ENCODE measurements at regions not wholly inside any gene's neighbourhood (a gene's known extent, or its start where the extent isn't known, plus 50 kb on each side); places are given as distances from the start of the nearest gene placed in this dataset.

- Histone ChIP-seq H3K4me2 (ENCODE audit: insufficient read depth, low read length) (no peak overlapping the region), H3K79me2 (ENCODE audit: insufficient read depth, low read length) (no peaks in the 10 kb centered on the region), H3K36me3 (ENCODE audit: insufficient read depth, low read length) (no peaks in the 10 kb centered on the region), H3K4me1 (ENCODE audit: insufficient read depth, low read length) (no peaks in the 10 kb centered on the region), H3K4me3 (ENCODE audit: low read depth in 1 of 2, low read length in 2 of 2) (no peak overlapping the region), H2AFZ (ENCODE audit: low read depth, low read length) (no peak overlapping the region), H4K20me1 (ENCODE audit: insufficient read depth, low read length) (no peaks in the 10 kb centered on the region), H3K27me3 (ENCODE audit: insufficient read depth, low read length, poor library complexity) (no peaks in the 10 kb centered on the region), H3K9ac (ENCODE audit: low read depth, low read length) (no peak overlapping the region), H3K27ac (ENCODE audit: low read length) (no peak overlapping the region), H3K9me3 (ENCODE audit: insufficient read depth, low read length, severe bottlenecking) (no peaks in the 10 kb centered on the region)
- TF ChIP-seq EZH2 (IDR thresholded peaks at IDR 0.05; ENCODE audit: borderline replicate concordance, low read depth, low read length, severe bottlenecking) (no peak), CTCF (IDR thresholded peaks at IDR 0.05; ENCODE audit: borderline replicate concordance, extremely low read depth, low read length, poor library complexity, severe bottlenecking) (no peak)
- DNase-seq (no peak), ATAC-seq (ENCODE audit: insufficient read depth, low read depth) (no peak)
Observed at GRCh38 chr1:163504331-163504978, 182.7 kb downstream of the NUF2 start.

GRCh38 chr1:163509114-163509513 lies 187.4 kb downstream of the NUF2 start:
- DNase-seq (no peak), ATAC-seq (ENCODE audit: insufficient read depth, low read depth) (no peak)
- no peak overlapping the region for H3K9ac ChIP-seq (ENCODE audit: low read depth, low read length)
- no peaks in the 10 kb centered on the region for H3K27me3 ChIP-seq (ENCODE audit: insufficient read depth, low read length, poor library complexity)
- no peaks in the 10 kb centered on the region for H3K4me1 ChIP-seq (ENCODE audit: insufficient read depth, low read length)
- H2AFZ ChIP-seq (ENCODE audit: low read depth, low read length): no peak overlapping the region
- no peak overlapping the region for H3K27ac ChIP-seq (ENCODE audit: low read length)
- TF ChIP-seq CTCF (IDR thresholded peaks at IDR 0.05; ENCODE audit: borderline replicate concordance, extremely low read depth, low read length, poor library complexity, severe bottlenecking): no peak
- no peak for TF ChIP-seq EZH2 (IDR thresholded peaks at IDR 0.05; ENCODE audit: borderline replicate concordance, low read depth, low read length, severe bottlenecking)
- H3K4me2 ChIP-seq (ENCODE audit: insufficient read depth, low read length): no peak overlapping the region
- no peak overlapping the region for H3K4me3 ChIP-seq (ENCODE audit: low read depth in 1 of 2, low read length in 2 of 2)
- no peaks in the 10 kb centered on the region for H3K9me3 ChIP-seq (ENCODE audit: insufficient read depth, low read length, severe bottlenecking)
- no peaks in the 10 kb centered on the region for H3K79me2 ChIP-seq (ENCODE audit: insufficient read depth, low read length)
- H4K20me1 ChIP-seq (ENCODE audit: insufficient read depth, low read length): no peaks in the 10 kb centered on the region
- H3K36me3 ChIP-seq (ENCODE audit: insufficient read depth, low read length): no peaks in the 10 kb centered on the region

- H4K20me1 ChIP-seq (ENCODE audit: insufficient read depth, low read length): no peaks in the 10 kb centered on the region
Observed at GRCh38 chr1:163512349-163512989, 190.7 kb downstream of the NUF2 start.

More at GRCh38 chr1:163512349-163512989, 190.7 kb downstream of the NUF2 start:
- Histone ChIP-seq H2AFZ (ENCODE audit: low read depth, low read length) (no peak overlapping the region), H3K36me3 (ENCODE audit: insufficient read depth, low read length) (no peaks in the 10 kb centered on the region), H3K27me3 (ENCODE audit: insufficient read depth, low read length, poor library complexity) (no peaks in the 10 kb centered on the region), H3K27ac (ENCODE audit: low read length) (no peak overlapping the region), H3K4me2 (ENCODE audit: insufficient read depth, low read length) (no peak overlapping the region), H3K9me3 (ENCODE audit: insufficient read depth, low read length, severe bottlenecking) (no peaks in the 10 kb centered on the region), H3K9ac (ENCODE audit: low read depth, low read length) (no peak overlapping the region), H3K4me3 (ENCODE audit: low read depth in 1 of 2, low read length in 2 of 2) (no peak overlapping the region), H3K79me2 (ENCODE audit: insufficient read depth, low read length) (no peaks in the 10 kb centered on the region), H3K4me1 (ENCODE audit: insufficient read depth, low read length) (no peaks in the 10 kb centered on the region)
- ATAC-seq (ENCODE audit: insufficient read depth, low read depth): no peak
- no peak for DNase-seq
- TF ChIP-seq EZH2 (IDR thresholded peaks at IDR 0.05; ENCODE audit: borderline replicate concordance, low read depth, low read length, severe bottlenecking) (no peak), CTCF (IDR thresholded peaks at IDR 0.05; ENCODE audit: borderline replicate concordance, extremely low read depth, low read length, poor library complexity, severe bottlenecking) (no peak)
